Aorta (tissue), 5 donors: ENCODE measurements at regions not wholly inside any gene's neighbourhood (a gene's known extent, or its start where the extent isn't known, plus 50 kb on each side); places are given as distances from the start of the nearest gene placed in this dataset.

Experiments used
- ATAC-seq: fragments of 200-7000 bp; cut with Tn5 transposase; one replicate; pipeline ENCODE4 v1.9.1; 2022; ENCODE audit warnings: moderate library complexity; ENCODE audit not compliant: low FRiP score
- DNase-seq, 2 donors: peaks; one replicate each; pipeline ENCODE4 v3.0.0-alpha.2; 2020
- H3K27ac ChIP-seq, 2 donors: one replicate each; pipeline ENCODE4 v1.5.1; 2013; ENCODE audit warnings: low read length in 2 of 2, mild to moderate bottlenecking in 2 of 2, moderate library complexity in 2 of 2, control low read depth in 1 of 2, inconsistent platforms in 1 of 2, low read depth in 1 of 2
- H3K27me3 ChIP-seq, 2 donors: one replicate each; pipeline ENCODE4 v1.6.1; 2013; ENCODE audit warnings: control low read depth in 1 of 2, low read length in 1 of 2, mild to moderate bottlenecking in 1 of 2, moderate library complexity in 1 of 2; ENCODE audit not compliant: insufficient read depth in 2 of 2, control insufficient read depth in 1 of 2
- H3K36me3 ChIP-seq, 2 donors: one replicate each; pipeline ENCODE4 v1.6.1; 2013; ENCODE audit warnings: control low read depth in 1 of 2, low read length in 1 of 2, mild to moderate bottlenecking in 1 of 2; ENCODE audit not compliant: insufficient read depth in 2 of 2, control insufficient read depth in 1 of 2
- H3K4me1 ChIP-seq, 2 donors: one replicate each; pipeline ENCODE4 v1.6.1; 2013; ENCODE audit warnings: low read length in 2 of 2, control low read depth in 1 of 2, mild to moderate bottlenecking in 1 of 2, moderate library complexity in 1 of 2; ENCODE audit not compliant: insufficient read depth in 2 of 2, control insufficient read depth in 1 of 2
- H3K4me3 ChIP-seq, 2 donors: one replicate each; pipeline ENCODE4 v1.5.1; 2013; ENCODE audit warnings: low read length in 2 of 2, control low read depth in 1 of 2, mild to moderate bottlenecking in 1 of 2
- H3K9me3 ChIP-seq: one replicate; pipeline ENCODE4 v1.6.1; 2013; ENCODE audit warnings: mild to moderate bottlenecking, low read length; ENCODE audit not compliant: control insufficient read depth
- WGBS, 2 donors: extraction: QIAGEN DNeasy Blood & Tissue Kit; methylation state at CpG; one replicate each; pipeline ENCODE4 v1.1.7; 2013; 5-methylcytosine and 5-hydroxymethylcytosine counted together
- intact Hi-C, 2 donors: fragments of 100-400 bp; cut with DNase I; formaldehyde crosslinking; loops; one replicate each; pipeline versions ENCODE4 v1.14.2 to v1.15.0; 2022
- donor health status: healthy with polysubstance abuse.
- donor health status: Bipolar disorder and iron deficiency.
- donor health status: DM: no; HTN: no; CAD: no.
- donor health status: DM: no; HTN: no; CAD: no.
- donor health status: DM: yes; HTN: yes; CAD: no.

- ATAC-seq (no peak), DNase-seq (no peak)
- Histone ChIP-seq H3K9me3 (no peaks in the 10 kb centered on the region), H3K4me1 (no peaks in the 10 kb centered on the region), H3K27me3 (no peaks in the 10 kb centered on the region), H3K4me3 (no peak overlapping the region), H3K27ac (no peak overlapping the region), H3K36me3 (no peaks in the 10 kb centered on the region)
- intact Hi-C loops = no loop called here
- WGBS, 2 donors = 69 to 79% methylated on average over 1 of the region's 1 CpG
Measured at GRCh38 chr6:6966127-6966526, 141.6 kb upstream of the RREB1 start.

DNA sequence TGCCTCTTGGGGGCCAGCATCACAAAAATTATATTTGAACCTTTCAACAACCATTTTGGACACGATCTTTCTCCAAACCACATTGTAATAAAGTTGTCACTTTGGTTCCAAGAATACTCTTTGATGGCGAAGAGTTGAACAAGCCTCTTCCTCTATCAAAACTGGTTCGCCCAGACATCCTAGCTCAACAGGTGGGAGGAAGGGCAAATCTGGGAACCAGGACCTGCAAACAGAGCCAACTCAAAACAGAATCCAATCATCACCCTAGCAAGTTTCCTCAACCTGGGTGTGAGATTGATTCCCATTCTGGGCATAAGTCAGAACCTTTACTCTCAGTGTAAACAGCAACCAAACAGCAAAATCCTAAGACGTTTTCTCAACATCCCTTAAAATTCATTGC is 141.2 kb upstream of the RREB1 start:
- H3K27ac ChIP-seq = no peak overlapping the region
- H3K27me3 ChIP-seq = no peaks in the 10 kb centered on the region
- WGBS, 2 donors = 91 to 98% methylated on average over 4 of the region's 4 CpGs
- ATAC-seq = no peak
- intact Hi-C loops = no loop called here
- no peak overlapping the region for H3K4me3 ChIP-seq
- DNase-seq = no peak
- H3K9me3 ChIP-seq = no peaks in the 10 kb centered on the region
- no peaks in the 10 kb centered on the region for H3K36me3 ChIP-seq
- no peaks in the 10 kb centered on the region for H3K4me1 ChIP-seq

GRCh38 chr6:6968357-6968730 is 139.4 kb upstream of the RREB1 start:
- Histone ChIP-seq H3K9me3 (no peaks in the 10 kb centered on the region), H3K4me1 (no peaks in the 10 kb centered on the region), H3K27ac (no peak overlapping the region), H3K4me3 (no peak overlapping the region), H3K36me3 (no peaks in the 10 kb centered on the region), H3K27me3 (no peaks in the 10 kb centered on the region)
- 86 to 91% methylated on average over 3 of the region's 3 CpGs for WGBS, 2 donors
- DNase-seq (no peak), ATAC-seq (no peak)
- intact Hi-C loops = no loop called here

DNA sequence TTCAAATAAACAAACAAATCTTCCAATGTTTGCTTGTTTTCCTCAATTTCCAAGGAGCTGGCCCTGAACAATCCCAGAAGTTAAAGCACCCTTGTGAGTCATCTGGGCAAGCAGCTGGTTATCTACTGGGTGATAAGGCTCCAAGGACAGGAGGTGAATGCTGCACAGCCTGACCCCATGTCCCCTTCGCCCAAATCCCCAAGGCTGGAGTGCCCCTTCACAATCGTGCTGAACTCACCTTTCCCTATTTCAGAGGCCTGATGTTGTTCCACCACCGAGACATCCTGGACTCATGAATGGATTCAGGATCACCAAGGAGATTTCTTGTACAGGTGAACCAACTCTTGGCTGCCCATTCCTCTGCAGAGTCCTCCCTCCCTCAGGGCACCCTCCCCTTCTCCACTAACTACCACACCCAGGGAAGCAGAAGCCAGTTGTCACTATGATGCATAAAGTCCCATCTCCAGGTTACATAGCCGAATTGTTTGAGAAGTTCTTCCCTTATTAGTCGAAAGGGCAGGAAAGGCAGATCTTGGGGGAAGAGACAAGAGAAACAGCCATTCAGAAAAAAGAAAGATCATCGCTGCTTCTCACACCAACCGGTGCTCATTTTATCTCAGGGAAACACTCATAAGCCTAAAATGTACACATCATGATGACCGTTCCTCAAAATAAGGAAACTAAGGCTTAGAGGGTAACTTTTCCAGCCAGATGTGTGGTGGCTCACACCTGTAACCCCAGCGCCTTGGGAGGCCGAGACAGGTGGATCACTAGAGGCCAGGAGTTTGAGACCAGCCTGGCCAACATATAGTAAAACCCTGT is 138.8 kb upstream of the RREB1 start:
- DNase-seq (no peak), ATAC-seq (no peak)
- no peaks in the 10 kb centered on the region for H3K9me3 ChIP-seq
- no peaks in the 10 kb centered on the region for H3K36me3 ChIP-seq
- H3K27me3 ChIP-seq = no peaks in the 10 kb centered on the region
- no peak overlapping the region for H3K4me3 ChIP-seq
- 92 to 94% methylated on average over 10 of the region's 10 CpGs for WGBS, 2 donors
- H3K4me1 ChIP-seq = no peaks in the 10 kb centered on the region
- intact Hi-C loops = no loop called here
- no peak overlapping the region for H3K27ac ChIP-seq

GRCh38 chr6:6969761-6970223 is 138.0 kb upstream of the RREB1 start:
- H3K4me1 ChIP-seq = no peaks in the 10 kb centered on the region
- no peak overlapping the region for H3K27ac ChIP-seq
- WGBS, 2 donors = 76 to 79% methylated on average over 9 to 10 of the region's 10 CpGs
- no peak overlapping the region for H3K4me3 ChIP-seq
- no peaks in the 10 kb centered on the region for H3K36me3 ChIP-seq
- intact Hi-C loops = no loop called here
- H3K27me3 ChIP-seq = no peaks in the 10 kb centered on the region
- DNase-seq (no peak), ATAC-seq (no peak)
- no peaks in the 10 kb centered on the region for H3K9me3 ChIP-seq

- Histone ChIP-seq H3K9me3 (no peaks in the 10 kb centered on the region), H3K4me3 (no peak overlapping the region), H3K27me3 (no peaks in the 10 kb centered on the region), H3K4me1 (no peaks in the 10 kb centered on the region), H3K27ac (no peak overlapping the region), H3K36me3 (no peaks in the 10 kb centered on the region)
- ATAC-seq (no peak), DNase-seq (no peak)
- intact Hi-C loops = no loop called here
- WGBS, 2 donors = 92 to 95% methylated on average over 16 of the region's 16 CpGs
Measured at GRCh38 chr6:6970851-6971250, 136.9 kb upstream of the RREB1 start.

DNA sequence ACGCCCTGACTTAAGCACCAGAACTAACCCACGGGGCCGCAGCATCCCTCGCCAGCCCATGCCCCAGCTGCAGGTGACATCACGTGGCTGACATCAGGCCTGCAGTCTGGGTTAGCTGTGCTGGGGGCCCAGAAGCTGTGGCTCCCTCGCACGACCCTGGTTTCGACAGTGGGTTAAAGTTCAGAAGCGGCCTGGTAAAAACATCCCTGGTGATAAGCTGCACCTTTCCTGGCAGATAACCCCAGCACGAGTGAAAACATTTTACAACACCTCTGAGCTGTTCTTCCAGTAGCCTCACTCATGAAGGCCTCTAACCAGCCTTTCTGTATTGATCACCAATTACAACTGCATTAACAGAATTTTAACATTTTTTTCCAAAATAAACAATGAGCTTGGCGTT is 136.4 kb upstream of the RREB1 start:
- no peaks in the 10 kb centered on the region for H3K27me3 ChIP-seq
- ATAC-seq = no peak
- no peak overlapping the region for H3K4me3 ChIP-seq
- no peak for DNase-seq
- no peaks in the 10 kb centered on the region for H3K36me3 ChIP-seq
- no peak overlapping the region for H3K27ac ChIP-seq
- intact Hi-C loops = no loop called here
- 73 to 75% methylated on average over 11 of the region's 11 CpGs for WGBS, 2 donors
- no peaks in the 10 kb centered on the region for H3K4me1 ChIP-seq
- H3K9me3 ChIP-seq = no peaks in the 10 kb centered on the region

GRCh38 chr6:6972456-6972855 is 135.3 kb upstream of the RREB1 start:
- H3K4me1 ChIP-seq = no peaks in the 10 kb centered on the region
- H3K27me3 ChIP-seq = no peaks in the 10 kb centered on the region
- H3K4me3 ChIP-seq = no peak overlapping the region
- H3K27ac ChIP-seq = no peak overlapping the region
- ATAC-seq (no peak), DNase-seq (no peak)
- no peaks in the 10 kb centered on the region for H3K9me3 ChIP-seq
- H3K36me3 ChIP-seq = no peaks in the 10 kb centered on the region
- intact Hi-C loops = no loop called here
- WGBS, 2 donors = 47 to 48% methylated on average over 2 of the region's 2 CpGs

DNA sequence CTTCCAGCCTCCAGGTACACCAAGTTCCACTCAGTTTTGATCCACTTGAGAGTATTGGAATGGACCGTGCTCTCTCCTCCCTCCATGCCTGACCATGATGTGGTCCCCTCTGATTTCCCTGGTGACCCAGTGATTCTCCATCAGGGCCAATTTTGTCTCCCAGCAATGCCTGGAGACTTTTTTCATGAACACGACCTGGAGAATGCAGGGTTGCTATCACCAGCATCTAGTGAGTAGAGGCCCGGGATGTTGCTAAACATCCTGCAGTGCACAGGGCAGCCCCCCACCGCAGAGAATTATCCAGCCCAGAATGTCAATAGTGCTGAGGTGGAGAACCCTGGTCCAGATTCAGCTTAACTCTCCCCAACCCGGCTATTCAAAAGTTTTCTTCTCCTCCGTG is 134.0 kb upstream of the RREB1 start:
- no peak for ATAC-seq
- intact Hi-C loops = no loop called here
- 84 to 86% methylated on average over 6 of the region's 6 CpGs for WGBS, 2 donors

More for the DNA sequence above, 134.0 kb upstream of the RREB1 start:
- H3K27me3 ChIP-seq = no peaks in the 10 kb centered on the region
- no peak for DNase-seq
- no peak overlapping the region for H3K4me3 ChIP-seq
- no peaks in the 10 kb centered on the region for H3K36me3 ChIP-seq
- no peak overlapping the region for H3K27ac ChIP-seq
- no peaks in the 10 kb centered on the region for H3K9me3 ChIP-seq
- H3K4me1 ChIP-seq = no peaks in the 10 kb centered on the region
